GM19023 (cell line): ENCODE measurements at regions not wholly inside any gene's neighbourhood (a gene's known extent, or its start where the extent isn't known, plus 50 kb on each side); places are given as distances from the start of the nearest gene placed in this dataset.
"Not testable (repeated sequence)": the region's sequence is repeated elsewhere in the genome, so short reads cannot be mapped to it uniquely, and the experiment has no call there.

Source experiments
- ATAC-seq: cut with Tn5 transposase; IDR thresholded peaks from one replicate; pipeline ENCODE4 v1.9.1; 2021; ENCODE audit warnings: mild to moderate bottlenecking, moderate library complexity; ENCODE audit not compliant: unreplicated experiment

DNA sequence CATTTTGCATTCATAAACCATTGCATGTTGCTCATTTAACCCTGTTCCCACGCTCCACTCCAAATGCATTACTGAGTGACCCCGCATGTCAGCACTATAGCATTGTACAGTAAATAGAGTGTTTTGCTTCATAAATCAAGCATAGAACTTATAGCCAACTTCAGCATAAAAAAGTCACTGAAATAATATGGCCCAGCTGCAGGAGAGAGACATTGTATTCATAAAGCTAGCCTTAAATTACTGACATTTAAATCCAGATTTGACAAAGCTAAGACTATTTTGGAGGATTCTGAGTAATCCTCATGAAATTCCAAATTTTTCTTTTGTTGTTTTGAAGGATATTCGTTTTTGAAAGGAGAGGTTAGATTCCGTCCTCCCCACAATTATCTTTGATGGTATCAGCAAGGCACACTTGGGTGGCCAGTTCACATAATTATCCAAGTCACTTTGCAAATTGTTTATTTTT lies 320.9 kb upstream of the TCF4 start:
- no peak for ATAC-seq

DNA sequence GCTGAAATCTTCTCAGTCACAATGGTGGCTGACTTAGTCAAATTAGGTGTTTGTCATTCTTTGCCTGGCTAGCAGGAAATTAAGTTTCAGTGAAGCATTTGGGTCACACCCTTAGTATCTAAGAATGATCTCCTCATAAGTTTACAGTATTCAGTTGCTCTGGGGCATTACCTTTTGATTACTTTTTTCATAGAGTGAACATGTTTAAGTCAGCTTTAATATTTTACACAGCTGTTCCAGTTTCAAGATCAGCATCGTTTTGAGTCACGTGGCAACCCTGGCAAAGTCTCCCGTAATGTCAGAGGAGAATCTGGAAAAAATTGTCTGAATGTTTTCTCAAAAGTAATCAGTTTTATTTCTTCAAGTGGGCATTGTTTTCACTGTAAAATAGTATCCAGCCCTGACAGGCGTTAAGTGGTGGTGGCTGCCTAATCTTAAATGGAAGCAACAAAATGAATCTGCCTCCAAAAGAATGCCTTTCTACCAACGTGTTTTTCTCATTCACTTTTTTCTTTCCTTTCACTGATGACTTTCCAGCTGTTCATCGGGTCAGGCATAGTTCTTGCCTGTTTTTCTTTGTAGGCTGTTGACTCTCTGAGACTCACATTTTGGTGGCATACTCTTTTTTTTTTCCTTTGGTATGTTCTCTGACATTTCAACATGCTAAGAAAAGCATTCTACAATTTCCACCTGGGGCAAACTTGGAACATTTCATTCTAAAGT lies 319.6 kb upstream of the TCF4 start:
- ATAC-seq: no peak

DNA sequence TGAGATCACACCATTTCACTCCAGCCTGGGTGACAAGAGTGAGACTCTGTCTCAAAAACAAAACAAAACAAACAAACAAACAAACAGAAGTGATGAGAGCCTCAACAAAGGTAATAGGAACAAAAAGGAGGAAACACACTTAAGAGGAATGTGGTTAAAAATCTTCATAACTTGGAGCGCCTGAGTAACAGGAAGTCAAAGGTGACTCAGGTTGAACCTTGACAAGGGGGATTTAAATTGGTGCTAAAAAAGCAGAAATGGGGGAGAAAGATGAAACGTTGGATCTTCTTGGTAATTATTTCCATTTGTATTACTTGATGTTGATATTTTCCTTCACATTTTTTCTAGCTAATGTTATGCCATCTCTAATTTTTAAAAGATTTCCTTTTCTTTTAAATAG lies 318.5 kb upstream of the TCF4 start:
- ATAC-seq: no peak

DNA sequence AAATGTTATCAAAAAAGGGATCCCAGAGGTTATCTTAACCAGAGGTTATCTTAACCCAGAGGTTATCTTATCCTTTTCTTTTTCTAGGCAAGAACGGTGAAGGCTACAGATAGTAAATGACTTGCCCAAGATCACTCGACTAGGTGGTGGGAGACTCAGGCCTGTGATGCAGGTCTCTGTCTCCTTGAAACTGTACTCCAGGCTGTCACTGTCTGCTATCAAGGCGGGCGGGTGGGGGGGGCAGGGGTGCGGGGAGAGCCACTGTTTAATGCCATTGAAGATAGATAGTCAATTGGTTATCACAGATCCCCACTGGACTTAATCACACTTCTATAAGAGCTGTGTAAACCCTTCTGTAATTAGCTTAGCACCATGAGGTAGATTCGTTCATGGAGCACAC lies 315.9 kb upstream of the TCF4 start:
- no peak for ATAC-seq

DNA sequence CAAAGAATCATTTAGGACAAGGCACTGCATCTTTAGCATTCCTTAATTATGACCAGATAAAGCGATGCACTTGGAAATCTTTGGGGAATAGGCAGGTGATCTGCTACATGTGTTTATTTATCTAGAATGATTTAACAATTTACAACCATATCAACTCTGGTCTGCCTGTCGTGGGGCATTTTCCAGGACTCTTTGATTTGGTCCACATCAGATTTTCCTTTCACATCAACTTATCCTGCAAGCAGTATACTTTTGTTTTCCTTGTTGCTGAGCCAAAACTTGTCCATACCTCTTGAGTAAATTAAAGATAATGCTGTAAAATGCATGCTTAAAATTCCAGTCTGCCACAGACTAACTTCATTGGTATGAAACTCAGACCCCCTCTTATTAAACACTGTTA lies 312.4 kb upstream of the TCF4 start:
- ATAC-seq: no peak

DNA sequence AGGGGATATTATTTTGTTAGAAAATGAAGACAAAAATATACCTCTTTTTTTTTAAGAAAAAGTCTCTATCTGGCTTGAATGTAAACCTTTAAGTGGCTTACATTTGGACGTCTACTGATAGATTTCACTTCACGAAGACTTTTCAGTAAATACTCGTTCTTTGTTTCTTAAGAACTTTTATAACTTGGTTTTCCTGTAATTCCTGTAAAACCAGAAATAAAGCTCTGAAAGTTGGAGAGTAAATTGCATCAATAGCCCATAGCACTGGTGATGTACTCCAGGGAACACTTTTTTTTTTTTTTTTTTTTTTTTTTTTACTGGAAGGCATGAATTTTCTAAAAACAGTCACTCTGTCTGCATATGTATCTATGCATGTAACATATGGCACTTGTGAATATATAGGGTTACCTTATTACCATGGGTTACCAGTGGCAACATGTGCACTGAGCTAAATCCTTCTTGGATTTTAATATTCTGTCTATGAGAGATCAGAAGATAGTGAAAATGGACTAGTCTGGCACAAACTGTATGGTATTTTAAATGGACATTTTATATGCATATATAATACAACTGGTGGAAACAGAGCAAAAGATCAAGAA lies 309.2 kb upstream of the TCF4 start:
- ATAC-seq: no peak

DNA sequence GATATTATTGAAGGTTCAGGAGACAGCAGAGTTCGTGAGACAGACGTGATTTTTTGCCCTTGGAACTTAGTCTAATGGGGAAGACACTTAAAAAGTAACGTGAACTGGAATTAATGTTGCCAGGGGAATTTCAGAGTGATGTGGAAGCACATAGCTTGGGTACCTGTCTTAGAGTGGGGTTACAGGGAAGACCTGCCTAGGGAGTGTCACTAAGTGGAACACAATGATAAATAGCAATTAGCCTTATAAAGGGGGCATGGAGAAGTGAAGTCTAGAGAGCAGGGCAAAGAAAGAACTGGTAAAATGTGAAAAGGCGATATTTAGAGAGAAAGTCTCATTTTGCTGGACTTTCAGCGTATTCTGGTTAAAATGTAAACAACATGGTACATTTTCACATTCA lies 306.0 kb upstream of the TCF4 start:
- ATAC-seq: no peak

DNA sequence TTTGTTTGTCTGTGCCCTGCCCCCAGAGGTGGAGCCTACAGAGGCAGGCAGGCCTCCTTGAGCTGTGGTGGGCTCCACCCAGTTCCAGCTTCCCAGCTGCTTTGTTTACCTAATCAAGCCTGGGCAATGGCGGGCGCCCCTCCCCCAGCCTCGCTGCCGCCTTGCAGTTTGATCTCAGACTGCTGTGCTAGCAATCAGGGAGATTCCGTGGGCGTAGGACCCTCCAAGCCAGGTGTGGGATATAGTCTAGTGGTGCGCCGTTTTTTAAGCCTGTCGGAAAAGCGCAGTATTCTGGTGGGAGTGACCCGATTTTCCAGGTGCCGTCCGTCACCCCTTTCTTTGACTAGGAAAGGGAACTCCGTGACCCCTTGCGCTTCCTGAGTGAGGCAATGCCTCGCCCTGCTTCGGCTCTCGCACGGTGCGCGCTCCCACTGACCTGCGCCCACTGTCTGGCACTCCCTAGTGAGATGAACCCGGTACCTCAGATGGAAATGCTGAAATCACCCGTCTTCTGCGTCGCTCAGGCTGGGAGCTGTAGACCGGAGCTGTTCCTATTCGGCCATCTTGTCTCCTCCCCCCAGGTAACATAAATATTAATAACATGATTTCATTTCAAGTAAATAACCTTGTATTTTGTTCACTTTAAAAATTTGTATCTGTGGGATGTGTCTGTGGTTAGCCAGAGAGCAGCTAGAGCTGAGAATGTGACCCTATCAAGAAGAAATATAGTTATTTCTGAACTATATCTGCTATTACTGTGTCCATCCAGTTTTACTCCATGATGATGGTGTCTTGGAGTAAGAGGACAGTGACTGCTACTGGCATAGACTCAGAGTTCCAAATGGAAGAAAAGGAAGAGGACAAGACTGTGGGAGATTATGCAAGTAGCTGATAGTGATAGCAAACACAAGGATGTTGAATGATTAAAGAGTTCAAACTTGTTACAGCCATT lies 305.1 kb upstream of the TCF4 start:
- not testable (repeated sequence) for ATAC-seq

DNA sequence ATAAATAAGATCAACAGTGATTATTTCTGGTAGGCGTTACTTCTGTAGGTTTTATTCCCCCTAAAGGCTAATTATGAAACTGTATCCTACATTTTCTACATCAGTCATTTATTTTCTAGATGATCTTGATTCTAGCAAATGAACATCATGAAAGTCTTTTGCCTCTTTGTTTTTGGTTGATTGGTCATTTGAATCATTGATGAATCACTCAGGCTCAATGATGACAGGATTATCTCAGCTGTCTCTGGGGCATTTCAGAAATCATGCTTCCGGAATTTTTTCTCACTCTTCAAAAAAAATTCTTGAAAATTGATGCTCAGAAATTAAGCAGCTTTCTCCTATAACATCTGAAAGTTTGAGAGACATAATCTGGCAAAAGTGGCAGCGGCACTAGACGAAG lies 298.9 kb upstream of the TCF4 start:
- no peak for ATAC-seq

DNA sequence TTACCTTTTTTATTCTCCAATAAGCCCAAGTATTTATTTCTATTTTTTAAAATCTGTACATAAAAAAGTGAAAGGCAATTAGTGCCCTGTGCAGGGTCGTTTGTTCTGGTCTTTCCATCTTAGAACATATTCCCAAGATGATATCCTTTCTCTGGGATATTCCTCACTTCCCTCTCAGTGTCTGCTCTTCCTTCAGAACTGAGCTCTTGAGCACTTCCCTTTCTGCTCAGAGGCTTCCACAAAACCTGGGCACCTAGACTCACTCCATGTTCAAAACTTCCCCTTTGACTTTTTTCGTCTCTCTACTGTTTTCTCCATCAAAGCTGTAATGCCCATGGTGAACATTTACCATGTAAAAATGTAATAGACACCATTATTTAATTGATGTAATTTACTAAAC lies 296.5 kb upstream of the TCF4 start:
- ATAC-seq: no peak

DNA sequence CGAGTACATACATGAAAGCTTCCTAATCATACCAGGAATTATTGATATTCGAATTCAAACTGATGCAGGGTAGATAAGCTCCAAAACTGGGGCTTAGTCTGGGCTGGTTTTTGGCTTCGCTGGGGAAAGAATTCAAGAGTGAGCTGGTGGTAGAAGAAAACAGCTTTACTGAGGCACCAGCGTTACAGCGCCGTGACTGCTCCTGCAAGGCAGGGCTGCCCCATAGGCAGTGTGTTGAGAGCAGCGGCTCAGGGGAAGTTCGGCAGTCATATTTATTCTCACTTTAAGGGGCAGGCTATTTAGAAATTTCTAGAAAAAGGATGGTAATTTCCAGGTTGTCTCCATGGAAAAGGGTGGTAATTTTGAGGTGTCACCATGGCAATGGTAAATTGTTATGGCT lies 292.6 kb upstream of the TCF4 start:
- ATAC-seq: no peak

DNA sequence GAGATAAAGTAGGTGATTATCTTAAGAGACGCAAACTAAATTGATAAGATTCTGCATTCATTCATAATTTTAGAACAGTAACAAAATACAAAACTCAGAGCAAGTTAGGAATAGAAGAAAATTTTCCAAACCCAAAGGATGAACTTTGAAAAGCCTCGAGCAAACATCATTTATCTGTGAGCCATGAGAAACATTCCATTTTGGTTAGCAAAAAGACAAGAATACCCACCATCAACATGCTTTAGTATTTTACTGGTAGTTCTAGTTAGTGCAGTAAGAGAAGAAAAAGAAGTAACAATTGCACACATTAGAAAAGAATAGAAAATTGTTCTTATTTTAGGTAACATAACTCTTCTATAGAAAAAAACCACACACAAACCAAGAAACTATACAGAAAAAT lies 291.3 kb upstream of the TCF4 start:
- no peak for ATAC-seq

DNA sequence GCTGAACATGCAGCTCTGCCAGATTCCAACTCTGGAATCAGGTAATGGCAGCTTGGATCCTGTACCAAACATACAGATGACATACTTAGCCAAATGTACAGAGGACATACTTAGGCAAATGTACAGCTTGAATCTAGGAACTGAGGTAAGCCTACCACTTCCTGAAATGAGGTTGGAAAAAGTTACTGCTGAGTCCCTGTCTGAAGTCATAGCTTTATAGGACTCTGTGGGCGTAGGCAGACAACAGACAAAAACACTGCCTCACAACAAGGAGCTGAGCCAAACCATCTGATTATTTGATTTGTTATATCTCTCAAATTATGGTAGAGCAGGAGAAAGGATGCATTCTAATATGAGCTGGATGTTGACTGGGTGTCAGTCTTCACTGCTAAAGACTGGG lies 290.2 kb upstream of the TCF4 start:
- no peak for ATAC-seq

DNA sequence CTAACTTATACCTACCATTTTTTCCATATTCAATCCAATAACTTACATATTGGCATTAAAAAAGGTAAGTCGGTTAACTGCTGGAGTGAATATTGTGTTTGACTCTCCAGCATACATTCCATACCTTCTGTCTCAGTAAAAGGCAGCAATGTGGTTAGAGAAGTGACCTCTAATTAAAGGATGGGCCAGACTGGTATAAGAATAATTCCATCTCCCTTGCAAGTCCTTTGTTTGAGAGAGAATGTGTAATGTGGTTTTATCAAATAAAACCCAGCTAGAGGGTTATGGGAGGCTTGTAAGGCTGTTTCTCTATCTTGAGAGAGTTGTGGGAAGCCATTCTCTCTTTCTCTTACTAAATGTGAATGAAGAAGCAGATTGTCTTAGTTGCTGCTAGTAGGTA lies 289.3 kb upstream of the TCF4 start:
- no peak for ATAC-seq

DNA sequence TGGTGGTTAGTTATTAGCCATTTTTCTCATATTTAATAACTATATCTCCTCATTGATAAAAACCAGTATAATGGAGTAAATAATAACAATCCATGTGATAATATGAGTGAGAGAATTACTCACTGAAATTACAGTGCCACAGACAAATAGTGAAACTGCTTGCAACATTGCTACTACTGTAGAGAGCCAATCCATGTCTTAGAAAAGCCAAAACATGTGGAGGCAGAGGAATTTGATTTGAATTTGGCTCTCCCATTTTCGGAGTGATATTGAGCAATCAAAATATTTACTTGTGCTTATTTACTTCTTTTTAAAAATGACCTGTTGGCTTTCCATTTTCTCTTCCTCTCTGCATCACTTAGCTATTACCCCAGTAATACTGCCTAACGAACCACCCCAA lies 288.3 kb upstream of the TCF4 start:
- ATAC-seq: no peak

DNA sequence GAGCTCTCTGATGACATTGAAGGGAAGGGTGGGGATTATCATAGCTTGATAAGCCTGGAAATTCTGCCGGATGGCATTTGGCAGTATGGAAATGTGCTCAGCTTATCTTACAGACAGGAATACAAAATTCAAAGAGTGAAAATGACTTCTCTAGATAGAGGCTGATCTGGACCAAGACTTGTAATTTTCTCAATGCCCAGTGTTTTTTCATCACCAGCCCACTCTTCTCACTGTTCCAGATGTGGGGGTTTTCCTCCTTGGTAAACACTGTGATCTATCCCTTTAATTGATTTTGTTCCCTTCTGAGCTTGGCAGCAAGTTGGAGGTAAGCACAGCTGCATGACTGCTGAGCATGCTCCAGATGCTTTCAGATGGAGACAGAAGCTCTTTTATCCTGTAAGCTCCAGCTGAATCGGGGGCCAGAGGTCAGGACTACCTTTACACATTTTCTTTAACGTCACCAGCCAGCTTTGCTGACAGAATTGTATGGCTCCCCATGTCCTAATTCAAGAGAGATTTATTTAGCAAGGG lies 287.4 kb upstream of the TCF4 start:
- no peak for ATAC-seq

DNA sequence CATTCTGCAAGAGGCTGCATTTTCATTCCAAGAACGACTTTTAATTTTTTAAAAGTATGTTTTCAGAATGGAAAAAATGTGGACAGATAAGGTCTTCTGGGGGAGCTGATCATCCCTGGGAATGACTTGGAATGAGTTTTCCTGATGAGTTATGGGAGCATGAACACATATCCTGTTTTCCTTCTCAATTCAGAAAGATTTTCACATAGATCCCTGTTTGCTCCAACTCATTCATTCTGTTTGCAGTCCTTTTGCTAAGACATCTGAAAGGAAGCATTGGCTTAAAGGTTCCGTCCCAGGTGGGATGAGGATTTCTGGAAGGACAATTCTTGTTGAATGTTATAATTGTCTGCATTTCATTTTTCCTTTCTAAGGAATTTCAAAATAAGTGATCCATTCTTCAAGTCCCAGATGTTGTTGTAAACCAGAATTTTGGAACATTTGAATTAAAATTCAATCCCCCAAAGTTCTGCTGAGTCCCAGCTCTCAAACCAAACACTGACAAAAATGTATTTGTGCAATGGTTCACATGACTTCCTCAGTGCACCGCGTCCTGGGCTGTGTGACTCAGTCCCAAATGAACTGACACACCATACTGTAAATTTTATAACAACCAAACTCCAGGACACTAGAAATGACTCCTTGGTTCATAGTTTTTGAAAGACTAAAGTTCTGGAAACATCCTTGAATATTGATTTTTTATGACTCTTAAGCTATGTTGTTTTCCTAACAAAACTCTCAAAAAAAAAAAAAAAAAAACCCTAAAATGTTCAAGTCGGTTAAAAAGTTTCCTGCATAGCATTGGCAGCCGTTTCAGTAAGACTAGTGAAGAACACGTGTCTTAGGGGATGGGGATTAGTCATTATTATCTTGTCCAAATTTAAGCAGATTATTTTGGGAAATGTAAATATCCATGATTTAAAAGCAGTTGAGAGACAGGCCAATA lies 281.8 kb upstream of the TCF4 start:
- ATAC-seq: no peak

DNA sequence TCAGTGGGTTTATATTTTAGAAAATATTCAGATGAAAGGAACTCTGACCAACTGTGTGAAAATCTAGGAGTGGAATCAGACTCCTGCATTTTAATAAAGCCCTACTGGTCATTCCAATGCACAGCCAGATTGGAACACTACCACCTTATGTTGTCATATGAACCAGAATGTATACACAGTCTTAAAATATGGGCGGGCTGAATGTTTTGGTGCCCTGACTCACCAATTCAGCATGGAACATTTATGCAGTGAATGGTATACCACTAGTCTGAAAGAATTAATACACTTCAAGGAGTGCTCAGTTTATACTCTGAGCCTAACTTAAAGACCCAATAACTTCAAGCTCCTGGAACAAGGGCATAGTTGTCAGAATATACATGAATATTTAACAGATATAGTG lies 280.9 kb upstream of the TCF4 start:
- ATAC-seq: no peak

DNA sequence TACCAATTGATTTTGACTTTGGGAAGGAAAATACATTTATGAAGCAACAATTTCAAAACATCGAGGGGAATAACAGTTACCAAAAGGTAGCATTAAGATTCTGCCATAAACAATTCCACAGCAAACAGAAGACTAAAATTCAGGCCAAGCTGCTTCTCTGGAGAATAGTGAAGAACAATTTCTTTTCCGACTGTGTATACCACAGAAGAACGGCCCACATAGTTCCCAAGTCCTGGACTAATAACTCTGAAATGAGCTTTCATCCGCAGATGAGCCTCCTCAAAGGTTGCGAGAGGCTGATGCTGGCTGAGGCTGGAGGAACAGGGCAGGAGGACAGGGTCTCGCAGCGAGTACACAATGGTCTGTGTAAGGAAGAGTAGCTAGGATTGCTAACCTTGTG lies 278.9 kb upstream of the TCF4 start:
- ATAC-seq: no peak

DNA sequence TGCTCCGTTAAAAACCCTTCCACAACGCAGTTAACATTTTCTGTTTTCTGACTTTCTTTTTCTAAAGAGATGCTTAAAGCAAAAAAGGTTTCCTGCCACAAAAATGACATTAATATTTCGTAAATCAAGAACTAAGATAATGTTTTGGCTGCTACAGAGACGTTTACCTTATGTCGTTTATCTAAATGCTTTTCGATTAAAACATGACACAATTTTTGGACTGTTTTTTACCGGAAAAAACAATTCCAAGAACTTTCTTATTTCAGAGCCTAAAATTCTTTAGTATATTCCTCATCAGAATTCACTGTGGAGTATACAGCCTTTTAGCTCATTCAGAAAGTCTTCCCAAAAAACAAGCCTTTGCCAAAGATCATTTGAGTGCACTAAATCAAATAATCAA lies 278.0 kb upstream of the TCF4 start:
- no peak for ATAC-seq
